Thyroid gland (tissue), 4 donors: ENCODE measurements at regions not wholly inside any gene's neighbourhood (a gene's known extent, or its start where the extent isn't known, plus 50 kb on each side); places are given as distances from the start of the nearest gene placed in this dataset.
"Not testable (repeated sequence)": the region's sequence is repeated elsewhere in the genome, so short reads cannot be mapped to it uniquely, and the experiment has no call there.

Experiments
- DNase-seq, 2 donors: peaks; one replicate each; pipeline ENCODE4 v3.0.0-alpha.2; 2019
- H3K27ac ChIP-seq, 3 donors: fragments of 200-600 bp; sonication (generic); 1 replicate in 2 of 3; 2 replicates in 1 of 3; pipeline ENCODE4 v1.5.1; 2016 to 2019; ENCODE audit warnings: mild to moderate bottlenecking in 1 of 3, moderate library complexity in 1 of 3
- H3K27me3 ChIP-seq: fragments of 200-600 bp; sonication (generic); one replicate; pipeline ENCODE4 v1.5.1; 2019
- H3K36me3 ChIP-seq, 2 donors: fragments of 200-600 bp; sonication (generic); one replicate each; pipeline ENCODE4 v1.5.1; 2016 to 2019
- H3K4me1 ChIP-seq, 2 donors: fragments of 200-600 bp; sonication (generic); one replicate each; pipeline ENCODE4 v1.5.1; 2017 to 2019
- H3K4me3 ChIP-seq, 3 donors: fragments of 200-600 bp; sonication (generic); replicated peaks in 1 of 3; 1 replicate in 2 of 3; 2 replicates in 1 of 3; pipeline ENCODE4 v1.5.1; 2016; ENCODE audit warnings: mild to moderate bottlenecking in 1 of 3
- H3K9me3 ChIP-seq: fragments of 200-600 bp; sonication (generic); one replicate; pipeline ENCODE4 v1.5.1; 2017
- CTCF ChIP-seq, 6 experiments: fragments of 200-600 bp in 3 of 6; fragments of 450-650 bp in 3 of 6; sonication (generic) in 3 of 6; IDR thresholded peaks; one replicate each; pipeline ENCODE4 v1.5.1; 2016 to 2019; ENCODE audit warnings: antibody characterized with exemption in 6 of 6, mild to moderate bottlenecking in 2 of 6, inconsistent platforms in 1 of 6, moderate library complexity in 1 of 6
- POLR2A ChIP-seq, 2 donors: fragments of 450-650 bp; IDR thresholded peaks; one replicate each; pipeline ENCODE4 v1.6.1; 2017; ENCODE audit warnings: antibody characterized with exemption in 2 of 2, mild to moderate bottlenecking in 2 of 2, moderate library complexity in 1 of 2
- WGBS, 2 donors: methylation state at CpG; one replicate each; pipeline ENCODE4 v1.1.5; 2017; 5-methylcytosine and 5-hydroxymethylcytosine counted together
- intact Hi-C: fragments of 100-400 bp; cut with DNase I; formaldehyde crosslinking; loops from one replicate; pipeline ENCODE4 v1.15.1; 2023

GRCh38 chr6:51112731-51113130 lies 294.1 kb downstream of the TFAP2B start:
- no peak for DNase-seq
- Histone ChIP-seq H3K4me3 (no peak overlapping the region), H3K27me3 (no peaks in the 10 kb centered on the region), H3K36me3 (no peaks in the 10 kb centered on the region), H3K27ac (no peak overlapping the region), H3K4me1 (no peaks in the 10 kb centered on the region), H3K9me3 (no peaks in the 10 kb centered on the region)
- intact Hi-C loops, result no loop called here
- 63 to 74% methylated on average over 5 of the region's 5 CpGs for WGBS, 2 donors
- no peak for TF ChIP-seq CTCF (IDR thresholded peaks at IDR 0.05)
- TF ChIP-seq POLR2A (IDR thresholded peaks at IDR 0.05), result no peak

GRCh38 chr6:51116723-51117122 lies 298.1 kb downstream of the TFAP2B start:
- H3K36me3 ChIP-seq, result no peaks in the 10 kb centered on the region
- WGBS, 2 donors, result 70 to 71% methylated on average over 3 of the region's 3 CpGs
- no peaks in the 10 kb centered on the region for H3K27me3 ChIP-seq
- no peaks in the 10 kb centered on the region for H3K4me1 ChIP-seq
- intact Hi-C loops, result no loop called here
- no peak overlapping the region for H3K4me3 ChIP-seq
- no peak for DNase-seq
- no peak overlapping the region for H3K27ac ChIP-seq
- TF ChIP-seq POLR2A (IDR thresholded peaks at IDR 0.05) (no peak), CTCF (IDR thresholded peaks at IDR 0.05) (no peak)
- H3K9me3 ChIP-seq, result no peaks in the 10 kb centered on the region

- H3K9me3 ChIP-seq, result no peaks in the 10 kb centered on the region
- H3K27me3 ChIP-seq, result no peaks in the 10 kb centered on the region
- no peaks in the 10 kb centered on the region for H3K36me3 ChIP-seq
- no peak for DNase-seq
- H3K27ac ChIP-seq, result no peak overlapping the region
- H3K4me1 ChIP-seq, result no peaks in the 10 kb centered on the region
- intact Hi-C loops, result no loop called here
- H3K4me3 ChIP-seq, result no peak overlapping the region
- TF ChIP-seq CTCF (IDR thresholded peaks at IDR 0.05) (no peak), POLR2A (IDR thresholded peaks at IDR 0.05) (no peak)
- WGBS, 2 donors, result 83 to 90% methylated on average over 3 of the region's 3 CpGs
These were observed 300.1 kb downstream of the TFAP2B start for GRCh38 chr6:51118792-51119191.

GRCh38 chr6:51120016-51120415 lies 301.3 kb downstream of the TFAP2B start:
- no peaks in the 10 kb centered on the region for H3K9me3 ChIP-seq
- 75 to 85% methylated on average over 3 of the region's 3 CpGs for WGBS, 2 donors
- H3K27ac ChIP-seq, result no peak overlapping the region
- intact Hi-C loops, result no loop called here
- no peaks in the 10 kb centered on the region for H3K27me3 ChIP-seq
- no peaks in the 10 kb centered on the region for H3K36me3 ChIP-seq
- H3K4me3 ChIP-seq, result no peak overlapping the region
- H3K4me1 ChIP-seq, result no peaks in the 10 kb centered on the region
- DNase-seq, result no peak
- TF ChIP-seq CTCF (IDR thresholded peaks at IDR 0.05), result no peak
- TF ChIP-seq POLR2A (IDR thresholded peaks at IDR 0.05), result no peak

GRCh38 chr6:51121380-51121976 lies 302.8 kb downstream of the TFAP2B start:
- intact Hi-C loops, H3K36me3 ChIP-seq, DNase-seq, H3K4me3 ChIP-seq, H3K27me3 ChIP-seq, H3K4me1 ChIP-seq, H3K27ac ChIP-seq, H3K9me3 ChIP-seq: not testable (repeated sequence)
- 90 to 91% methylated on average over 22 of the region's 22 CpGs for WGBS, 2 donors

- intact Hi-C loops, result no loop called here
- H3K4me3 ChIP-seq, result no peak overlapping the region
- H3K36me3 ChIP-seq, result no peaks in the 10 kb centered on the region
- H3K4me1 ChIP-seq, result no peaks in the 10 kb centered on the region
- no peak for DNase-seq
- TF ChIP-seq POLR2A (IDR thresholded peaks at IDR 0.05) (no peak), CTCF (IDR thresholded peaks at IDR 0.05) (no peak)
- no peak overlapping the region for H3K27ac ChIP-seq
- H3K9me3 ChIP-seq, result no peaks in the 10 kb centered on the region
- H3K27me3 ChIP-seq, result no peaks in the 10 kb centered on the region
These were observed 310.4 kb downstream of the TFAP2B start for GRCh38 chr6:51129043-51129442.
